Osteoblast (primary cell): ENCODE measurements at regions not wholly inside any gene's neighbourhood (a gene's known extent, or its start where the extent isn't known, plus 50 kb on each side); places are given as distances from the start of the nearest gene placed in this dataset.

ENCODE experiments used
- DNase-seq: peaks from one replicate; pipeline ENCODE4 v3.0.0; 2011; ENCODE audit warnings: low spot score, mixed read lengths; ENCODE audit not compliant: insufficient read length; ENCODE audit errors: missing footprints
- H2AFZ ChIP-seq: 2 replicates; pipeline ENCODE4 v1.6.0; 2011; ENCODE audit warnings: mild to moderate bottlenecking, low read length
- H3K27ac ChIP-seq: 2 replicates; pipeline ENCODE4 v1.5.1; 2011; ENCODE audit warnings: mild to moderate bottlenecking, low read depth, low read length, moderate library complexity
- H3K27me3 ChIP-seq: 2 replicates; pipeline ENCODE4 v1.6.0; 2012; ENCODE audit warnings: mild to moderate bottlenecking, control low read depth, inconsistent platforms, low read length, moderate library complexity; ENCODE audit not compliant: insufficient read depth
- H3K36me3 ChIP-seq: 2 replicates; pipeline ENCODE4 v1.5.1; 2011; ENCODE audit warnings: mild to moderate bottlenecking, low read length, control low read depth, moderate library complexity; ENCODE audit not compliant: insufficient read depth
- H3K4me1 ChIP-seq: 2 replicates; pipeline ENCODE4 v1.5.1; 2011; ENCODE audit warnings: mild to moderate bottlenecking, low read length, control low read depth, moderate library complexity; ENCODE audit not compliant: insufficient read depth
- H3K4me2 ChIP-seq: 2 replicates; pipeline ENCODE4 v1.6.0; 2011; ENCODE audit warnings: mild to moderate bottlenecking, low read length; ENCODE audit not compliant: insufficient read depth
- H3K4me3 ChIP-seq: fragments of 200-600 bp; sonication (generic); 3 replicates; pipeline ENCODE4 v1.5.1; 2012; ENCODE audit warnings: mild to moderate bottlenecking, low read length, inconsistent platforms; ENCODE audit not compliant: insufficient read depth
- H3K79me2 ChIP-seq: 2 replicates; pipeline ENCODE4 v1.6.0; 2012; ENCODE audit warnings: mild to moderate bottlenecking, low read length, control low read depth, inconsistent platforms; ENCODE audit not compliant: insufficient read depth
- H3K9me3 ChIP-seq: 2 replicates; pipeline ENCODE4 v1.5.1; 2011; ENCODE audit warnings: low read depth, low read length, control low read depth
- H4K20me1 ChIP-seq: 2 replicates; pipeline ENCODE4 v1.6.0; 2012; ENCODE audit warnings: mild to moderate bottlenecking, low read length, control low read depth; ENCODE audit not compliant: insufficient read depth
- TF ChIP-seq, protein P1 (sequence below): IDR thresholded peaks from 2 replicates; pipeline ENCODE4 v1.5.1; 2011; ENCODE audit warnings: mild to moderate bottlenecking, low read depth, low read length, moderate library complexity; ENCODE audit errors: extremely low read depth

DNA sequence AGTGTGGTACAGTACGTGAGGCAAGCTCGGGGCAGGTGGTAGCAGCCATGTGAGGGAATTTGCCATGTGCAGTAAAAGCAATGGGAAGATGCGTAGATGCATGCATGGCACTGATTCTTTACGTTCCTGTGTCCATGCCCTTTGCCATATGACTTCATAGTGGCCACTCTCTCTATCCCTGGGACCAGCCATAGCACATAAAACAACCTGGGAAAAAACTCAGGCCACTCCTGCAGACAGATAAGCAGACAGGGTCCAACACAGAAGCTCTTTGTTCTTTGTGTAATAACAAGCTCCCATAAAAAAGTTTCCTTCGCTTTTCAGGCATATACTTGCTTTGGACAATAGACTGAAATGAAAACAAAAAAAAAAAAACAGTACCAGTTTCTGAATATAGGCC is 622.4 kb upstream of the POM121L12 start:
- no peaks in the 10 kb centered on the region for H4K20me1 ChIP-seq
- TF ChIP-seq, protein P1, sequence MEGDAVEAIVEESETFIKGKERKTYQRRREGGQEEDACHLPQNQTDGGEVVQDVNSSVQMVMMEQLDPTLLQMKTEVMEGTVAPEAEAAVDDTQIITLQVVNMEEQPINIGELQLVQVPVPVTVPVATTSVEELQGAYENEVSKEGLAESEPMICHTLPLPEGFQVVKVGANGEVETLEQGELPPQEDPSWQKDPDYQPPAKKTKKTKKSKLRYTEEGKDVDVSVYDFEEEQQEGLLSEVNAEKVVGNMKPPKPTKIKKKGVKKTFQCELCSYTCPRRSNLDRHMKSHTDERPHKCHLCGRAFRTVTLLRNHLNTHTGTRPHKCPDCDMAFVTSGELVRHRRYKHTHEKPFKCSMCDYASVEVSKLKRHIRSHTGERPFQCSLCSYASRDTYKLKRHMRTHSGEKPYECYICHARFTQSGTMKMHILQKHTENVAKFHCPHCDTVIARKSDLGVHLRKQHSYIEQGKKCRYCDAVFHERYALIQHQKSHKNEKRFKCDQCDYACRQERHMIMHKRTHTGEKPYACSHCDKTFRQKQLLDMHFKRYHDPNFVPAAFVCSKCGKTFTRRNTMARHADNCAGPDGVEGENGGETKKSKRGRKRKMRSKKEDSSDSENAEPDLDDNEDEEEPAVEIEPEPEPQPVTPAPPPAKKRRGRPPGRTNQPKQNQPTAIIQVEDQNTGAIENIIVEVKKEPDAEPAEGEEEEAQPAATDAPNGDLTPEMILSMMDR, result no peak
- no peaks in the 10 kb centered on the region for H3K36me3 ChIP-seq
- no peak for DNase-seq
- H3K4me3 ChIP-seq, result no peak overlapping the region
- H3K27me3 ChIP-seq, result no peaks in the 10 kb centered on the region
- no peaks in the 10 kb centered on the region for H3K4me1 ChIP-seq
- H3K9me3 ChIP-seq, result no peaks in the 10 kb centered on the region
- H3K4me2 ChIP-seq, result no peak overlapping the region
- no peak overlapping the region for H2AFZ ChIP-seq
- no peak overlapping the region for H3K27ac ChIP-seq
- H3K79me2 ChIP-seq, result no peaks in the 10 kb centered on the region

DNA sequence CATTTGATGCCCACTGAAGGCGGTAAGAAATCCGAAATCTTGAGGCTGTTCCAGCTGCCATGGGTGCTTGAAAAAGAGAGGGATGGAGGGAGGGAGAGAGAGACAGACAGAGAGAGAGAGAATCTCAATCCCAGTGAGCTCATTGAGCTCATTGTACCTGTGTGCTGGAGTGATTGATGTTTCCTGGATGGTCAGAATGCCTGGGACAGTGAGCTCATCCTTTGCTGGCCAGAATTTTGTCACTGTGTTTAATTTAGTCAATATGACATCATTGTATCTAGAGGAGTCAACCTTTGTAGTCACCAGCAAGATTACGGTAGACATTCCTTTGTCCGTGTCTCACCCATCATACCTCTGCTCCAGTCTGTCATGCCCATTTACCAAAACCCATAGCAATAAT is 625.4 kb upstream of the POM121L12 start:
- H3K4me1 ChIP-seq, result no peaks in the 10 kb centered on the region
- no peak overlapping the region for H3K27ac ChIP-seq
- TF ChIP-seq, protein P1, result no peak
- H3K79me2 ChIP-seq, result no peaks in the 10 kb centered on the region
- peak; percentile 31 for DNase-seq
- no peak overlapping the region for H3K4me3 ChIP-seq
- H3K27me3 ChIP-seq, result no peaks in the 10 kb centered on the region
- no peaks in the 10 kb centered on the region for H3K9me3 ChIP-seq
- H4K20me1 ChIP-seq, result no peaks in the 10 kb centered on the region
- no peak overlapping the region for H2AFZ ChIP-seq
- no peak overlapping the region for H3K4me2 ChIP-seq
- no peaks in the 10 kb centered on the region for H3K36me3 ChIP-seq

DNA sequence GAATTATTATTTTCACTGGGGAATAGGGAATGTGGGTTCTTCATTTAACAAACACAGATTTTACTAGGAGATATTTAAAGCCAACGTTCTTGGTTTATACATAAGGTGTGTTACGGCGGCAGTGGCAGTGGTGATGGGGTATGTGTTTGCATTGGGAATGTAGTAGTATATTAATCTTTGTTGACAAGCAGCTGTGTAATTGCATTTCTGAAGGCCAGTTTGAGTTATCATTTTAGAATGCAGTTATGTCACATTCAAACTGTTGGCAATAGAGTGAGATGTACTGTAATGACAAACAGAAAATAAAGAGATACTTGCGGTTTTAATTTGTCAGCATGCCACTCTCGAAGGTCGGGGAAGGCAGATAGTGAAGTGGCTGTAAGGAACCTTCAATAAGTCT is 628.6 kb upstream of the POM121L12 start:
- H3K36me3 ChIP-seq, result no peaks in the 10 kb centered on the region
- H3K79me2 ChIP-seq, result no peaks in the 10 kb centered on the region
- H3K27me3 ChIP-seq, result no peaks in the 10 kb centered on the region
- DNase-seq, result no peak
- H3K9me3 ChIP-seq, result no peaks in the 10 kb centered on the region
- H3K4me3 ChIP-seq, result no peak overlapping the region
- no peak overlapping the region for H3K4me2 ChIP-seq
- no peak overlapping the region for H2AFZ ChIP-seq
- H3K4me1 ChIP-seq, result no peaks in the 10 kb centered on the region
- no peaks in the 10 kb centered on the region for H4K20me1 ChIP-seq
- TF ChIP-seq, protein P1, result no peak
- no peak overlapping the region for H3K27ac ChIP-seq

DNA sequence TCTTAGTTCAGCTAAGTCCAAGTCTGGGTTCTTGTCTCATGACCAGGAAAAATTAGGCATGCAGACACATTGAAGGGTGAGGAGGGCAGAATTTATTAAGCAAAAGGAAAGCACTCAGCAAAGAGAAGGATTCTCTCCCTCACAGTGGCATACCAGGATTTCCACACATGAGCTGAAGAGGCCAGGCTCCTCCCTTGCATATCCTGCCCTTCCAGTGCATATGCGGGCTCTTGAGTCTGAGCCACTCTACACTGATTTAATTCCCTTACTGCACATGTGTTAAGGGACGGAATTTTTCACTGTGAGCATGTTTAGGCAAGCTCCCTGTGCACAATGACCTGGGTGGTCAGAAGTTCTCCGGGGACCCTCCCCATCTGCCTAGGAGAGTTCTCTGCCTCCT is 652.7 kb upstream of the POM121L12 start:
- no peaks in the 10 kb centered on the region for H3K4me1 ChIP-seq
- no peak overlapping the region for H2AFZ ChIP-seq
- H3K27me3 ChIP-seq, result no peaks in the 10 kb centered on the region
- no peak overlapping the region for H3K4me3 ChIP-seq
- no peak overlapping the region for H3K27ac ChIP-seq
- no peaks in the 10 kb centered on the region for H3K9me3 ChIP-seq
- no peaks in the 10 kb centered on the region for H3K36me3 ChIP-seq
- H3K79me2 ChIP-seq, result no peaks in the 10 kb centered on the region
- no peaks in the 10 kb centered on the region for H4K20me1 ChIP-seq
- TF ChIP-seq, protein P1, result no peak
- H3K4me2 ChIP-seq, result no peak overlapping the region
- DNase-seq, result no peak
